Stomach (tissue), 4 donors: ENCODE measurements at regions not wholly inside any gene's neighbourhood (a gene's known extent, or its start where the extent isn't known, plus 50 kb on each side); places are given as distances from the start of the nearest gene placed in this dataset.

Source experiments
- EP300 ChIP-seq: sonication (generic); formaldehyde crosslinking; IDR thresholded peaks from one replicate; pipeline ENCODE4 v1.6.1; 2017; ENCODE audit warnings: antibody characterized with exemption
- POLR2AphosphoS5 ChIP-seq, 3 donors: sonication (generic); formaldehyde crosslinking; IDR thresholded peaks; one replicate each; pipeline ENCODE4 v1.6.1; 2016; ENCODE audit warnings: antibody characterized with exemption in 3 of 3

- no peak for TF ChIP-seq EP300
- TF ChIP-seq POLR2AphosphoS5 (IDR thresholded peaks at IDR 0.05) = no peak
Measured at GRCh38 chr3:159879598-159879997, 109.0 kb upstream of the IL12A start.
